ENCODE measurements at regions not wholly inside any gene's neighbourhood (a gene's known extent, or its start where the extent isn't known, plus 50 kb on each side); places are given as distances from the start of the nearest gene placed in this dataset.

GRCh38 chr7:112882991-112883390, 92.8 kb upstream of the TMEM168 start:
- Histone ChIP-seq H3K4me2 (no peak overlapping the region), H3K27me3 (no peaks in the 10 kb centered on the region), H3K4me1 (ENCODE audit: insufficient read depth) (peaks cover 10% of the 10 kb centered on the region), H3K9me3 (ENCODE audit: low read depth) (no peaks in the 10 kb centered on the region), H3K36me3 (replicated peaks; ENCODE audit: insufficient read depth, low read depth) (no peaks in the 10 kb centered on the region), H3K4me3 (no peak overlapping the region), H3K27ac (no peak overlapping the region), H3K79me2 (peaks cover 36% of the 10 kb centered on the region), H3K9me2 (replicated peaks; ENCODE audit: insufficient read depth) (no peaks in the 10 kb centered on the region), H4K20me1 (ENCODE audit: insufficient read depth, poor library complexity, severe bottlenecking) (no peaks in the 10 kb centered on the region), H2AFZ (no peak overlapping the region)
- TF ChIP-seq, protein P1, sequence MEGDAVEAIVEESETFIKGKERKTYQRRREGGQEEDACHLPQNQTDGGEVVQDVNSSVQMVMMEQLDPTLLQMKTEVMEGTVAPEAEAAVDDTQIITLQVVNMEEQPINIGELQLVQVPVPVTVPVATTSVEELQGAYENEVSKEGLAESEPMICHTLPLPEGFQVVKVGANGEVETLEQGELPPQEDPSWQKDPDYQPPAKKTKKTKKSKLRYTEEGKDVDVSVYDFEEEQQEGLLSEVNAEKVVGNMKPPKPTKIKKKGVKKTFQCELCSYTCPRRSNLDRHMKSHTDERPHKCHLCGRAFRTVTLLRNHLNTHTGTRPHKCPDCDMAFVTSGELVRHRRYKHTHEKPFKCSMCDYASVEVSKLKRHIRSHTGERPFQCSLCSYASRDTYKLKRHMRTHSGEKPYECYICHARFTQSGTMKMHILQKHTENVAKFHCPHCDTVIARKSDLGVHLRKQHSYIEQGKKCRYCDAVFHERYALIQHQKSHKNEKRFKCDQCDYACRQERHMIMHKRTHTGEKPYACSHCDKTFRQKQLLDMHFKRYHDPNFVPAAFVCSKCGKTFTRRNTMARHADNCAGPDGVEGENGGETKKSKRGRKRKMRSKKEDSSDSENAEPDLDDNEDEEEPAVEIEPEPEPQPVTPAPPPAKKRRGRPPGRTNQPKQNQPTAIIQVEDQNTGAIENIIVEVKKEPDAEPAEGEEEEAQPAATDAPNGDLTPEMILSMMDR (IDR thresholded peaks at IDR 0.05; ENCODE audit: poor library complexity) = no peak
- TF ChIP-seq EZH2 (IDR thresholded peaks at IDR 0.05; ENCODE audit: borderline replicate concordance) (no peak), EZH2phosphoT487 (IDR thresholded peaks at IDR 0.05; ENCODE audit: low read depth, severe bottlenecking, unreplicated experiment) (no peak)
- no peak for DNase-seq (ENCODE audit: low spot score)

- Histone ChIP-seq H3K9me2 (replicated peaks; ENCODE audit: insufficient read depth) (no peaks in the 10 kb centered on the region), H3K27ac (no peak overlapping the region), H3K27me3 (no peaks in the 10 kb centered on the region), H4K20me1 (ENCODE audit: insufficient read depth, poor library complexity, severe bottlenecking) (no peaks in the 10 kb centered on the region), H3K4me1 (ENCODE audit: insufficient read depth) (peaks cover 14% of the 10 kb centered on the region), H2AFZ (no peak overlapping the region), H3K79me2 (peaks cover 32% of the 10 kb centered on the region), H3K9me3 (ENCODE audit: low read depth) (no peaks in the 10 kb centered on the region), H3K4me3 (no peak overlapping the region), H3K36me3 (replicated peaks; ENCODE audit: insufficient read depth, low read depth) (no peaks in the 10 kb centered on the region), H3K4me2 (no peak overlapping the region)
- DNase-seq (ENCODE audit: low spot score) = no peak
- no peak for TF ChIP-seq EZH2 (IDR thresholded peaks at IDR 0.05; ENCODE audit: borderline replicate concordance)
- no peak for TF ChIP-seq EZH2phosphoT487 (IDR thresholded peaks at IDR 0.05; ENCODE audit: low read depth, severe bottlenecking, unreplicated experiment)
- TF ChIP-seq, protein P1 (IDR thresholded peaks at IDR 0.05; ENCODE audit: poor library complexity) = no peak
- WGBS (ENCODE audit: low lambda C conversion rate, missing lambda C conversion rate) = 96% methylated on average over 3 of the region's 3 CpGs
These were observed 92.3 kb upstream of the TMEM168 start for GRCh38 chr7:112882511-112882910.

DNA sequence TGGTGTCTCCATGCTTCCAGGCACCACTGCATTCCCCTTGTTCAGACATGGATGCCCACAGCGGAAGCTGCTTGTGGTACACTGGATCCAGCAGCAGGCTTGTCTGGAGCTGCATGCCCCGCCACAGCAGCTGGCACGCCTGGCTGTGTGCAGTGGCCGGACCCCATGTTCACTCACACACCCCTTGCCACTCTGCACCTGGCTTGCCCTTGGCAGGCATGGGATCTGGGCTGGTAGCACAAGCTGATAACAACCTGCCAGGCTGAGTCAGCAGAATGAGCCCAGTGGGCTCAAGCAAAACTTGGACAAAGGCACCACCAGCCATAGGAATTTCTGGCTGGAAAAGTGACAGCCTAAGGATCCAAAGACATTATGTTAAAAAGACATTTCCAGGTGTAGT, 91.8 kb upstream of the TMEM168 start:
- Histone ChIP-seq H3K9me2 (replicated peaks; ENCODE audit: insufficient read depth) (no peaks in the 10 kb centered on the region), H3K27ac (no peak overlapping the region), H3K4me1 (ENCODE audit: insufficient read depth) (peaks cover 18% of the 10 kb centered on the region), H3K4me3 (no peak overlapping the region), H3K4me2 (no peak overlapping the region), H4K20me1 (ENCODE audit: insufficient read depth, poor library complexity, severe bottlenecking) (no peaks in the 10 kb centered on the region), H3K9me3 (ENCODE audit: low read depth) (no peaks in the 10 kb centered on the region), H2AFZ (no peak overlapping the region), H3K27me3 (no peaks in the 10 kb centered on the region), H3K79me2 (peaks cover 28% of the 10 kb centered on the region), H3K36me3 (replicated peaks; ENCODE audit: insufficient read depth, low read depth) (no peaks in the 10 kb centered on the region)
- WGBS (ENCODE audit: low lambda C conversion rate, missing lambda C conversion rate) = 71% methylated on average over 4 of the region's 4 CpGs
- TF ChIP-seq EZH2 (IDR thresholded peaks at IDR 0.05; ENCODE audit: borderline replicate concordance) (no peak), EZH2phosphoT487 (IDR thresholded peaks at IDR 0.05; ENCODE audit: low read depth, severe bottlenecking, unreplicated experiment) (no peak)
- TF ChIP-seq, protein P1 (IDR thresholded peaks at IDR 0.05; ENCODE audit: poor library complexity) = no peak
- DNase-seq (ENCODE audit: low spot score) = no peak

All from hepatocyte (in vitro differentiated cells).